ENCODE measurements at regions not wholly inside any gene's neighbourhood (a gene's known extent, or its start where the extent isn't known, plus 50 kb on each side); places are given as distances from the start of the nearest gene placed in this dataset.

DNA sequence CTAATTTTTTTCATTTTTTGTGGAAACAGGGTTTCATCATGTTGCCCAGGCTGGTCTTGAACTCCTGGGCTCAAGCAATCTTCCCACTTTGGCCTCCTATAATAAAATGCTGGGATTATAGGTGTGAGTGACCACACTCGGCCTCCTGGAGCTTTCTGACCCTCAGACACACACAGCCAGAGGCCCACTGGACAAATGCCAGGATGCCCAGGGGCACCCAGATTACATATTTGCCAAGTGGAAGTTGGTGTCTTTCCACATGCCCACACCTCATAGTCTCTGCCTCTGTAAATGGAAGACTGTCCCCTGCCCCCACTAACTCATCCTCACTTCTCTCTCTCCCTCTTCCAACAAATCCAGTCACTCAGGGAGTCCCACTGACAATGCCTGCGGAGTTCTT, 63.4 kb upstream of the LRP8 start:
- intact Hi-C loops (cut with micrococcal nuclease) (loop anchor here (10.0 kb wide), 1 partner anchor 196 kb away; the partner anchor contains the start of gene CPT2), in situ Hi-C loops (cut with MboI) (loop anchor here (5.0 kb wide), 1 partner anchor 114 kb away; no protein-coding TSS in a partner anchor)
- TF ChIP-seq CBX3 (IDR thresholded peaks at IDR 0.05; ENCODE audit: borderline replicate concordance in 1 of 2, low read length in 2 of 2) (no peak), ZNF347 (CRISPR knock-in tag; IDR thresholded peaks at IDR 0.05; ENCODE audit: low read depth) (no peak), DDX20 (tag; IDR thresholded peaks at IDR 0.05; ENCODE audit: low read depth) (no peak), NCOA1 (IDR thresholded peaks at IDR 0.05; ENCODE audit: low read depth) (no peak), ZNF780A (CRISPR knock-in tag; IDR thresholded peaks at IDR 0.05) (no peak)
- TF ChIP-seq, protein P1, sequence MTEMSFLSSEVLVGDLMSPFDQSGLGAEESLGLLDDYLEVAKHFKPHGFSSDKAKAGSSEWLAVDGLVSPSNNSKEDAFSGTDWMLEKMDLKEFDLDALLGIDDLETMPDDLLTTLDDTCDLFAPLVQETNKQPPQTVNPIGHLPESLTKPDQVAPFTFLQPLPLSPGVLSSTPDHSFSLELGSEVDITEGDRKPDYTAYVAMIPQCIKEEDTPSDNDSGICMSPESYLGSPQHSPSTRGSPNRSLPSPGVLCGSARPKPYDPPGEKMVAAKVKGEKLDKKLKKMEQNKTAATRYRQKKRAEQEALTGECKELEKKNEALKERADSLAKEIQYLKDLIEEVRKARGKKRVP (CRISPR knock-in tag; IDR thresholded peaks at IDR 0.05), result no peak
- ChIA-PET CTCF (ENCODE audit: low intra/inter-chr PET ratio) (interaction anchor here (0.6 to 6.0 kb wide), 2 partner anchors 113 to 709 kb away, joined by 3 to 123 read pairs; no protein-coding TSS in a partner anchor), POLR2A (interaction anchor here (1.0 kb wide), 1 partner anchor 118 kb away, joined by 3 read pairs; no protein-coding TSS in a partner anchor)
- H3K4me2 ChIP-seq (ENCODE audit: insufficient read depth, low read length), result no peak overlapping the region
- no peak overlapping the region for H3K9ac ChIP-seq (ENCODE audit: insufficient read depth in 1 of 2, low read depth in 2 of 2, low read length in 2 of 2)
- no peak for ATAC-seq
- H3K9me1 ChIP-seq (ENCODE audit: control insufficient read depth, insufficient read depth, low read length), result no peaks in the 10 kb centered on the region
- H4K20me1 ChIP-seq (replicated peaks; ENCODE audit: control insufficient read depth, insufficient read depth, low read length), result no peaks in the 10 kb centered on the region
- no peaks in the 10 kb centered on the region; the same call in 1 of the 2 replicates for H3K9me3 ChIP-seq (replicated peaks; ENCODE audit: control insufficient read depth, insufficient read depth, low read depth, low read length)
- no peaks in the 10 kb centered on the region for H3K36me3 ChIP-seq (ENCODE audit: control insufficient read depth, insufficient read depth, low read length)
- no peaks in the 10 kb centered on the region for H3K79me2 ChIP-seq (ENCODE audit: control insufficient read depth, insufficient read depth, low read length)
- H3K4me3 ChIP-seq, result no peak overlapping the region
- H3K27me3 ChIP-seq (ENCODE audit: control insufficient read depth in 2 of 2, insufficient read depth in 2 of 2, low read length in 2 of 2), result peaks cover 11 to 35% of the 10 kb centered on the region in 2 experiments
- H2AFZ ChIP-seq (ENCODE audit: low read depth, low read length), result no peak overlapping the region
- BruUV-seq (replicated peaks), result no TSS peak
- 0 out of 5 replicates have a peak, but pooled peaks cover 0 to 3% of the 10 kb centered on the region in 2 experiments for H3K4me1 ChIP-seq (replicated peaks in 1 of 2; ENCODE audit: control insufficient read depth in 2 of 2, insufficient read depth in 2 of 2, low read length in 2 of 2)
- no peak overlapping the region for H3K27ac ChIP-seq (ENCODE audit: extremely low read depth, low read depth, low read length)
- 19% methylated on average over 2 of the region's 2 CpGs for WGBS (ENCODE audit: insufficient coverage, low coverage, missing lambda C conversion rate)
- no peak for FAIRE-seq
- DNase-seq (ENCODE audit: extremely low read depth in 1 of 4, low spot score in 3 of 4), result no peak
